Daoy (cell line): ENCODE measurements at regions not wholly inside any gene's neighbourhood (a gene's known extent, or its start where the extent isn't known, plus 50 kb on each side); places are given as distances from the start of the nearest gene placed in this dataset.
A peak's percentile ranks its signal among the peaks of the same experiment; 100 is the strongest.

Source experiments
- DNase-seq: peaks from one replicate; pipeline ENCODE4 v3.0.0-alpha.2; 2015; ENCODE audit warnings: low read depth

DNA sequence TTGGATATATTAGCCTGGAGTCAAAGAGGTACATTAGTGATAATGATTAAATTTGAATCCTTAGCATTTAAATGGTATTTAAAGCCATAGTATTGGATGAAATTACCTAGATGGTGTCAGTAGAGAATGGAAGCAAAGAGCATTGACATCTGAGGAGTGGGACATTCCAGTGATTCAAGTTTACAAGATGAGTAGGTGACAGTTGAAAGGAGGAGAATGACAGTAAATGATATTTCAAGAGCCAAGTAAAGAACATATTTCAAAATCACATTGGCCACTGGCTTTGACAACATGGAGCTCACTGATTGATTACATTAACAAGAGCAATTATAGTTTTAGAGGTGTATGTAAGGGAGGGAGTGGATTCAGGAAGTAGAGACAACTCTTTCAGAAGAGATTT lies 93.9 kb upstream of the MEF2C start:
- DNase-seq: no peak

GRCh38 chr5:88967633-88968585 lies 84.9 kb upstream of the MEF2C start:
- no peak for DNase-seq

DNA sequence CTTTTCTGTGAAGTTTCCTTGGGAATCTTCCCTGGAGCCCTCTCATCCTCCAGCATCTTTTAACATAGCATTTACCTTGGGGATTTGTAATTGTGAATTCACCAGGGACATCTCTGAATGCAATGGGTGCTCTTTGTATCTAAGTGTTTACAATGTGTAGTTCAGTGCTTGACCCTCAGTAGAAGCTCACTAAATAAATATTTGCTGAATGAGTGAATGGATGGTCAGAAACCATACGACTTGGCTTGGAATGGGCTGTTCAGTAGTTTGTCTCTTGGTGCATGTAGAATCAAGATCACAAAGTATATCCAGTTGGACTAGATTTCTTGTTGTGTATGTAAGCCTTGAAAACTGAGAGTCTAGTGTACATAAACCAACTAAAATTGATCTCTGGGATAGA lies 81.8 kb upstream of the MEF2C start:
- DNase-seq: no peak

GRCh38 chr5:88957013-88957412 lies 74.0 kb upstream of the MEF2C start:
- no peak for DNase-seq

GRCh38 chr5:88956416-88956815 lies 73.4 kb upstream of the MEF2C start:
- DNase-seq: no peak

GRCh38 chr5:88955403-88955802 lies 72.4 kb upstream of the MEF2C start:
- DNase-seq: no peak

- DNase-seq: no peak
Measured at GRCh38 chr5:88954511-88954910, 71.5 kb upstream of the MEF2C start.

- no peak for DNase-seq
Measured at GRCh38 chr5:88952996-88953643, 70.1 kb upstream of the MEF2C start.

DNA sequence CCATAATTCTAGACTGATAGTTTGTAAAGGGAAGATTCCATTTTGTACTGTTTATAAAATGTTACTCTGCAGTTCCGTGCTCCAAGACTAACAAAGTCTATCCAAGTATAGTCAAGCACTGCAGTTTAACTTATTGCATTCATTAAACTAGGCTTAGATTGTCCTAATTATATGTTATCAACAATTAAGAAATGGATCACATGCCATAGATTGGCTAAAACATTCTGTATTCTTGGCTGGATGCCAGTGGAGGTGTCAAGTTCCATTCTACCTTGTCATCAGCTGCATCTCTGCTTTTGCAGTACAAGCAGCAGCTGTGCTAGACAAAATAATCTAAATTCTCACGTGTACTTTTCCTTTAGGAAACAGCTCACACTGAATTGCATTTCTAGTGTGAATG lies 69.4 kb upstream of the MEF2C start:
- peak; percentile 24 for DNase-seq

- DNase-seq: no peak
Measured at GRCh38 chr5:88951457-88951856, 68.5 kb upstream of the MEF2C start.

DNA sequence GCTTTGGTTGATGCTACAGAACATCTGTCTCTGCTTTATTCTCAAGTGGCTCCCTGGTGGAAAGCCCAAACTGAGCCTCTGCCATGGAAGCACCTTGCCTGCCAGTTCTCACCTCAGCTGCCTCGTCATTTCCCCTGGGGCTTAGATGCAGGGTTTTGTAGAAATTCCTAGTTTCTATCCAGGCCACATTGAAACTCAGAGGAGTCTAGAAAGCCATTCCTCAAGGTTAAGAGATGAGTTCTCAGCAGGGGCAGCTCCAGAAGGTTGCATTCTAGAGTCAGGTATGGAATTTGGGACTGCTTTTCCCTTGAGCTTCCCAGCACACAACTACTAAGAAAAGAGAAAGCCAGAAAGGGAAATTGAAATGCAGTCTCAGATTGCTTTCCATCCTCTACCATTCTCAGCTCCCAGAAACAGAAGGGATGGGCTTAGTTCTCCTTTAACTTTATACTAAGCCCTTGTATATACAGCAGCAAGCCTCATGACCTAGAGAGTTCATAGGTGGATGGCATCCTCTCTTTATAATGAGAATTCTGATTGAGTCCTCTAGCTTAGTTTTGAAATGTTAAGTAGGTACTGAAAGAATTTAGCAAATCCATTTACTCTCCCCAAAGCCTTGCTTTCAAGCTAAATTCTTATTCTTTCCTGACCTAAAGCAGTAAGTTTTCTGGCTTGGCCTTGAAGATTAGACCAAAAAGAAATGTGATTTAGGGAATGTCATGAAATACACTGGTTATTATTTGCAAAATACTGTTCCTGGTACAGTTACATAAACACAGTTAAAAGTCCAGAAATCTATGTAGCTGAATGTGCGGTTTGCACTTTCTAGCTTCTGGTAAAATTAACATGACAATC lies 66.0 kb upstream of the MEF2C start:
- no peak for DNase-seq

DNA sequence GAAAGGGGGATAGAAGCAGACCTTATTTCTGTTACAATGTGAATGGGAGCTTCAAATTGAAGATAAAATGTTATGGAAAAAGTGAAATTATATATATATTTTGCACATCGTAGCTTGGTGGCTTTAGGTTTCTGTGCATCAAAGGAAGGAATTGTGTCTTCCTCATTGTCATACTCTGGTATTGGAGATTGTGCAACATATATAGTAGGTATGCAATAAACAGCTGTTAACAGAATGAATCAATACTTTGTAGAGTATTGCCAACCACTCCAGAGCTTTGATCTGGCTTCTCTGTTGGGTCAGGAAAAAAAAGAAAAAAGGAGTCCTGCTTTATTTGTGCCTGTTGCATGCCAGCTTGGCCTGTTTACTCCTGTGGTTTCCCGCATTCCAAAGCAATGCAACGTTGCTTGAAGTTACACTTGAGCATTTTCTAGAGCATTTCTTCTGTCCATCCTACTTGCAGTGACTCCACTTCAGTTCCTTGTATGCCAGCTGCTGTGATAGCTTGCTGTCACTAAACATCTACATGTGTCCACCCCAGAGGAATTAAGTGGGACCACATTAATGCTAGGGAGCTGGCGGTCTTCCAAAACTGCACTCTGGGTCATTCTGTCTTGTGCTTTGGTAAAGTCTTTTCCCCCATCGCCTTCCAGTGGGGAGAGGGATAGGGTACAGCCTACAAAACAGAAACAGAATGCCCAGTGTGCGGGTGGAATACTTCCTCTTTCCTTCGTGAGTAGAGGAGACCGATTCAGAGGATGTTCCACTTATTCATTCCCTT lies 62.0 kb upstream of the MEF2C start:
- no peak for DNase-seq

GRCh38 chr5:88941581-88941980 lies 58.6 kb upstream of the MEF2C start:
- no peak for DNase-seq

GRCh38 chr5:88940713-88941112 lies 57.7 kb upstream of the MEF2C start:
- DNase-seq: no peak

DNA sequence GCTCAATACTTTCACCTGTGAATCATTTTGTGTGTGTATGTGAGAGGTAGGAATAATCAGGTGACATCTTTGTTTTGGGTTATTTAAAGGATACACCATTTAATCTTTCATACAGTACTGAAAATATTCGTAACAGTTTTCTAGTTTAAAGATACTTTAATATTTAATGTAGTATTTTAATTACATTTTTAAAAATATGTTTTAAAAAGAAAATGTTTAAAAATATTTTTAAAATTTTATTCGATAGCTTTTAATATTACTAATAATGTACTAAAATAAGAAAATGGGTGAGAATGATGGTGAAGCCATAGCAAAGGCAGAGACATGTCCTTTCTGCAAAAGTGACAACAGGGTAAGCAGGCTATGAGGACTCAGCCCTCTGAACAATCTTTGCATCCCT lies 56.3 kb upstream of the MEF2C start:
- DNase-seq: no peak

GRCh38 chr5:88938488-88938887 lies 55.5 kb upstream of the MEF2C start:
- no peak for DNase-seq

DNA sequence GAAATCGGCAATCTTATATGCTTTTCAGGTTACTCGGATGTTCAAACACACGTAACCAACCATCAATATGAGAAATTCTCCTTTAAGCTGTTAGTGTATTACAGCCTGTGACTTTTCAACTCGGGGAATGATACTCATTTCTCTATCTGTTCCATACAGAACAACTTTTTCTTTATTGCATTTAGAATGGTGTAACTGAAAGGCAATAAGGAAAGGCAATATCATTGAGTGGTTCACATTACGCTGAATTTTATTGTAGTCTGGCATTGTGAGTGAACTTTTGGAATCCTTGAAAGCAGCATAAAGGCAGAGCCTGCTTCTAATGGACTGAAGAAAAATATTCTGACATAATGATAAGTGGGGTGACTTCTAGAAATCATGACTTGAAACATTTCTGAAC lies 54.4 kb upstream of the MEF2C start:
- DNase-seq: no peak

- DNase-seq: no peak
Measured at GRCh38 chr5:88934439-88934838, 51.5 kb upstream of the MEF2C start.
